Gastroesophageal sphincter (tissue), 4 donors: ENCODE measurements at regions not wholly inside any gene's neighbourhood (a gene's known extent, or its start where the extent isn't known, plus 50 kb on each side); places are given as distances from the start of the nearest gene placed in this dataset.

ENCODE experiments used
- ATAC-seq: fragments of 150-250 bp; one replicate; pipeline ENCODE4 v1.9.1; 2016; ENCODE audit warnings: mild to moderate bottlenecking, moderate library complexity
- H3K27ac ChIP-seq, 4 donors: fragments of 200-600 bp; sonication (generic) in 3 of 4; 1 replicate in 3 of 4; 2 replicates in 1 of 4; pipeline ENCODE4 v1.5.1; 2016 to 2019
- H3K27me3 ChIP-seq: fragments of 200-600 bp; sonication (generic); one replicate; pipeline ENCODE4 v1.5.1; 2019
- H3K36me3 ChIP-seq, 2 donors: fragments of 200-600 bp; sonication (generic); one replicate each; pipeline ENCODE4 v1.5.1; 2019; ENCODE audit warnings: control low read depth in 1 of 2
- H3K4me1 ChIP-seq, 3 donors: fragments of 200-600 bp; sonication (generic); 1 replicate in 2 of 3; 2 replicates in 1 of 3; pipeline ENCODE4 v1.5.1; 2016 to 2019; ENCODE audit warnings: control low read depth in 2 of 3
- H3K4me3 ChIP-seq, 2 donors: fragments of 200-600 bp; sonication (generic); one replicate each; pipeline ENCODE4 v1.5.1; 2019; ENCODE audit warnings: mild to moderate bottlenecking in 1 of 2, moderate library complexity in 1 of 2
- H3K9me3 ChIP-seq, 3 donors: fragments of 200-600 bp; sonication (generic); one replicate each; pipeline ENCODE4 v1.5.1; 2017 to 2019; ENCODE audit warnings: control low read depth in 2 of 3
- EP300 ChIP-seq: sonication (generic); formaldehyde crosslinking; IDR thresholded peaks from one replicate; pipeline ENCODE4 v1.6.1; 2017; ENCODE audit warnings: antibody characterized with exemption, mild to moderate bottlenecking
- POLR2A ChIP-seq, 2 donors: fragments of 450-650 bp; IDR thresholded peaks; one replicate each; pipeline ENCODE4 v1.6.1; 2017; ENCODE audit warnings: antibody characterized with exemption in 2 of 2, mild to moderate bottlenecking in 2 of 2, moderate library complexity in 1 of 2
- POLR2AphosphoS5 ChIP-seq: sonication (generic); formaldehyde crosslinking; IDR thresholded peaks from one replicate; pipeline ENCODE4 v1.6.1; 2017; ENCODE audit warnings: antibody characterized with exemption
- WGBS, 2 donors: methylation state at CpG; one replicate each; pipeline ENCODE4 v1.1.5; 2018; ENCODE audit warnings: low coverage in 1 of 2; 5-methylcytosine and 5-hydroxymethylcytosine counted together
- TF ChIP-seq, protein P1 (sequence below), 4 experiments: fragments of 200-600 bp in 2 of 4; fragments of 450-650 bp in 2 of 4; sonication (generic) in 1 of 4; IDR thresholded peaks; one replicate each; pipeline ENCODE4 v1.5.1; 2017 to 2019; ENCODE audit warnings: antibody characterized with exemption in 4 of 4, mild to moderate bottlenecking in 2 of 4, moderate library complexity in 2 of 4

DNA sequence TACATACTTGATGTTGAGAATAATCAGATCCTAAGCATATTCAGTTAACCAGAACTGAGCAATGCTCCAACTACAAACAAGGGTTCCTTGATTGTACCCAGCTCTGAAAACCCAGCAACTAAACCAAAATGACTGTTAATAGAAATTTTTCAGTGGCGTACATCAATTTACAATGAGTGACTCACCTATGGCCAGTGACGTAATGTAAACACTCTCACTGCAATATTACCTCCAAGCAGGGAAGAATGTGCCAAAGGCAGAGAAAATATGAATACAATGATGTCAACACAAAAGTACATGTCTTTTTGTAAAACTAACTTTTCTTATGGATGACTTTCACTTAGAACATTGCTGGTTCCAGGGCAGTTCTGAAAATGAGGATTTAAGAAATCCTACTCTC lies 611.3 kb downstream of the EDEM1 start:
- Histone ChIP-seq H3K36me3 (no peaks in the 10 kb centered on the region), H3K9me3 (no peaks in the 10 kb centered on the region), H3K27me3 (no peaks in the 10 kb centered on the region), H3K4me1 (no peaks in the 10 kb centered on the region), H3K27ac (no peak overlapping the region), H3K4me3 (no peak overlapping the region)
- TF ChIP-seq, protein P1, sequence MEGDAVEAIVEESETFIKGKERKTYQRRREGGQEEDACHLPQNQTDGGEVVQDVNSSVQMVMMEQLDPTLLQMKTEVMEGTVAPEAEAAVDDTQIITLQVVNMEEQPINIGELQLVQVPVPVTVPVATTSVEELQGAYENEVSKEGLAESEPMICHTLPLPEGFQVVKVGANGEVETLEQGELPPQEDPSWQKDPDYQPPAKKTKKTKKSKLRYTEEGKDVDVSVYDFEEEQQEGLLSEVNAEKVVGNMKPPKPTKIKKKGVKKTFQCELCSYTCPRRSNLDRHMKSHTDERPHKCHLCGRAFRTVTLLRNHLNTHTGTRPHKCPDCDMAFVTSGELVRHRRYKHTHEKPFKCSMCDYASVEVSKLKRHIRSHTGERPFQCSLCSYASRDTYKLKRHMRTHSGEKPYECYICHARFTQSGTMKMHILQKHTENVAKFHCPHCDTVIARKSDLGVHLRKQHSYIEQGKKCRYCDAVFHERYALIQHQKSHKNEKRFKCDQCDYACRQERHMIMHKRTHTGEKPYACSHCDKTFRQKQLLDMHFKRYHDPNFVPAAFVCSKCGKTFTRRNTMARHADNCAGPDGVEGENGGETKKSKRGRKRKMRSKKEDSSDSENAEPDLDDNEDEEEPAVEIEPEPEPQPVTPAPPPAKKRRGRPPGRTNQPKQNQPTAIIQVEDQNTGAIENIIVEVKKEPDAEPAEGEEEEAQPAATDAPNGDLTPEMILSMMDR (IDR thresholded peaks at IDR 0.05) = no peak
- no peak for TF ChIP-seq EP300
- no peak for TF ChIP-seq POLR2A (IDR thresholded peaks at IDR 0.05)
- no peak for TF ChIP-seq POLR2AphosphoS5
- WGBS, 2 donors = 81 to 89% methylated on average over 2 of the region's 2 CpGs
- ATAC-seq = no peak

DNA sequence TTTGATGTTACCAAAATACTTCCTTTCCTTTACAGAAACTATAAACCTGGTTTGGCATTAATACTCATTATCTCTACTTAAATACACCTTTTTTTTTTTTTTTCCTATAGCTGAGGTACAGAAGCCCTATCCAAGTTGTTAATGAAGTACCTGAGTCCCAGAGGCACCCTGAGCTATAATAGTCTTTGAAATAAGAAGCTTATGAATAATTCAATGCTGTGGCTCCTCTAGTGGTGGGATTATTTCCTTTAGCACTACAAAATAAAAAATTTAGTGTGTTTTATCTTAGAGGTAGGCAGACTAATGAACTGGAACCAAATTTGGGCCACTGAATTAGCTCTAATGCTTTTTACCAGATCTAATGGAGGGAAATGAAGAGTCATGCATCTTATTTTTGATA lies 611.9 kb downstream of the EDEM1 start:
- H3K27me3 ChIP-seq = no peaks in the 10 kb centered on the region
- no peaks in the 10 kb centered on the region for H3K9me3 ChIP-seq
- no peak overlapping the region for H3K27ac ChIP-seq
- H3K4me1 ChIP-seq = no peaks in the 10 kb centered on the region
- H3K4me3 ChIP-seq = no peak overlapping the region
- no peak for ATAC-seq
- no peak for TF ChIP-seq POLR2A (IDR thresholded peaks at IDR 0.05)
- TF ChIP-seq, protein P1 (IDR thresholded peaks at IDR 0.05) = no peak
- TF ChIP-seq EP300 = no peak
- no peak for TF ChIP-seq POLR2AphosphoS5
- no peaks in the 10 kb centered on the region for H3K36me3 ChIP-seq

DNA sequence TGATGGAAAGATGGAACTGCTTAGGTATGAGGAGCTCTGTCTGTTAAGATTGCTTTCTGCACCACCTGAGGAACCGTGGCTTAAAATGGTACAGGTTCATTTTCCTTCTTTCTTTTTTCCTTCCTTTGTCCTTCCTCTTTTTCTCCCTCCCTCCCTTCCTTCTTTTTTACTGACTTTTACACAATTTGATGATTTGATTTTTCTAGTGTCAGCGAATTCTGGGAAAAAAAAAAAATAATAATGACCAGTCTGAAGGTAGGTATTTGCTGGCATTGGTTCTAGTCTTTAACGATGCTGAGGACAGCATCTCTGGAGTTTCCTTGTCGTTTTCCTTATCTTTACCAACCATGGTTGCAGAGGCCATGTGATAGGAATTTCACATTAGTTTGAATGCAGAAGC lies 613.5 kb downstream of the EDEM1 start:
- ATAC-seq = no peak
- 73 to 94% methylated on average over 3 to 4 of the region's 4 CpGs for WGBS, 2 donors
- H3K9me3 ChIP-seq = no peaks in the 10 kb centered on the region
- H3K4me1 ChIP-seq = no peaks in the 10 kb centered on the region
- H3K27me3 ChIP-seq = no peaks in the 10 kb centered on the region
- TF ChIP-seq POLR2A (IDR thresholded peaks at IDR 0.05) = no peak
- no peaks in the 10 kb centered on the region for H3K36me3 ChIP-seq
- no peak overlapping the region for H3K27ac ChIP-seq
- no peak overlapping the region for H3K4me3 ChIP-seq

DNA sequence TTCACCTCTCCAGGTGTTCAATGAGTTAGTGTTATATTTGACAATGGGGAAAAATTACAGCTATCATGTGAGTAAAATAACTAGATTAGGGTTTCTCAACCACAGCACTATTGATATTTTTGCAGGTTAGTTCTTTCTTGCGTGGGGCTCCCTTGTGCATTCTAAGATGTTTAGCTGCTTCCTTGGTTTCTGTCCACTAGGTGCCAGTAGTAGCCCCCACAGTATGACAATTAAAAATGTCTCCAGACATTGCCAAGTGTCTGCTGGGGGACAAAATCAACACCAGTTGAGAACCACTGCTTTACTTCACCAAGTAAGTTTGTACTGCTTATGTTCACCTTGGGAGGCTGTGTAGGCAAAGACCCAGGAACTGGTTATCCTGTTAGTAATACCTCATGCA lies 618.7 kb downstream of the EDEM1 start:
- Histone ChIP-seq H3K27ac (no peak overlapping the region), H3K4me1 (no peaks in the 10 kb centered on the region), H3K4me3 (no peak overlapping the region), H3K27me3 (no peaks in the 10 kb centered on the region), H3K9me3 (no peaks in the 10 kb centered on the region), H3K36me3 (no peaks in the 10 kb centered on the region)
- TF ChIP-seq POLR2AphosphoS5 = no peak
- TF ChIP-seq EP300 = no peak
- TF ChIP-seq POLR2A (IDR thresholded peaks at IDR 0.05) = no peak
- TF ChIP-seq, protein P1 (IDR thresholded peaks at IDR 0.05) = no peak
- ATAC-seq = no peak
- 86% methylated on average over 1 of the region's 1 CpG; no CpG with 5 or more reads in 1 of the 2 donors for WGBS, 2 donors

DNA sequence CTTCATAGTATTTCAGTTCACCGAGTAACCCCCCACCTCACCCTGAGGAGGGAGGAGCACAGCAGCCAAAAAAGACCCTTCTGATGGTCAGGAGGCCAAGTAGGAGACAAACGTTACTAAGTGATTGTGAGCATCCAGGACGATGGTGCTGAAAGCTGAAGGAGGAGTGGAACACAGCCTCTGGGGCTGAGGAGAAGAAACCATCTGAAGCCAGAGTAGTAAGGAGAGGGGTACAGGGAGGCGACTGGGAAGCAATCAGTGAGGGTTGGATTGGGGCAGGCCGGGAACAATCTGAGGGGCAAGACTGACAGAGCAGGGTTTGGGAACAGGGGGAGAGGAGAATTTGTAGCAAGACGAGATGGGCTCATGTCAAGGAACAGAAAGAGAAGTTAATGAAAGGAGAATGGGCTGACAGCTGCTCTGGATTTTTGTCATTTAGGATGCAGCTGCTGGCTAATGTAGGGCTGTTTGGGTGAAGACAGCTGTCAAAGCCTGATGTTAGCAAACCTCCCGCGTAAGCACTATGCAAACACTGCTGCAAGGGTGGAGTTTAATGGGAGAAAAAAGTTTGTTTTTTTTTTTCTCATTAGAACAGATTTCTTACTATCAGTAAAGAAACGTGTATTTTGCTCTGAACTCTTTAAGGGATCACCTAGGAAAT lies 622.2 kb downstream of the EDEM1 start:
- no peaks in the 10 kb centered on the region for H3K27me3 ChIP-seq
- TF ChIP-seq POLR2A (IDR thresholded peaks at IDR 0.05) (no peak), POLR2AphosphoS5 (no peak), EP300 (no peak)
- TF ChIP-seq, protein P1 (IDR thresholded peaks at IDR 0.05) = no peak
- H3K27ac ChIP-seq = no peak overlapping the region
- H3K36me3 ChIP-seq = no peaks in the 10 kb centered on the region
- no peaks in the 10 kb centered on the region for H3K4me1 ChIP-seq
- WGBS, 2 donors = 52 to 55% methylated on average over 3 to 9 of the region's 9 CpGs
- no peaks in the 10 kb centered on the region for H3K9me3 ChIP-seq
- ATAC-seq = no peak
- H3K4me3 ChIP-seq = no peak overlapping the region
